Activated gamma-delta T cell treated with Interleukin-2 at 50 U/mL for 16 hours (primary cell): ENCODE measurements at regions not wholly inside any gene's neighbourhood (a gene's known extent, or its start where the extent isn't known, plus 50 kb on each side); places are given as distances from the start of the nearest gene placed in this dataset.
A peak's percentile ranks its signal among the peaks of the same experiment; 100 is the strongest.
"Not testable (repeated sequence)": the region's sequence is repeated elsewhere in the genome, so short reads cannot be mapped to it uniquely, and the experiment has no call there.

ENCODE experiments used
- DNase-seq: peaks from one replicate; pipeline ENCODE4 v3.0.0-alpha.2; 2020

GRCh38 chr17:6893382-6894205 is 62.1 kb upstream of the TEKT1 start:
- no peak for DNase-seq

- no peak for DNase-seq
Observed at GRCh38 chr17:6894206-6894528, 62.6 kb upstream of the TEKT1 start.

- no peak for DNase-seq
Observed at GRCh38 chr17:6901086-6901485, 69.6 kb upstream of the TEKT1 start.

GRCh38 chr17:6903326-6903900 is 71.9 kb upstream of the TEKT1 start:
- no peak for DNase-seq

- no peak for DNase-seq
Observed at GRCh38 chr17:6908807-6909206, 77.3 kb upstream of the TEKT1 start.

- no peak for DNase-seq
Observed at GRCh38 chr17:6910987-6911603, 79.6 kb upstream of the TEKT1 start.

- no peak for DNase-seq
Observed at GRCh38 chr17:6912110-6913051, 80.9 kb upstream of the TEKT1 start.

GRCh38 chr17:6913608-6914443 is 82.0 kb upstream of the ALOX12 start:
- DNase-seq: peak; percentile 76

- DNase-seq: no peak
Observed at GRCh38 chr17:6914711-6915110, 81.1 kb upstream of the ALOX12 start.

GRCh38 chr17:6915620-6916019 is 80.2 kb upstream of the ALOX12 start:
- no peak for DNase-seq

GRCh38 chr17:6919158-6919557 is 76.7 kb upstream of the ALOX12 start:
- DNase-seq: no peak

GRCh38 chr17:6923385-6923784 is 72.5 kb upstream of the ALOX12 start:
- no peak for DNase-seq

GRCh38 chr17:6924208-6924607 is 71.6 kb upstream of the ALOX12 start:
- DNase-seq: no peak

- DNase-seq: no peak
Observed at GRCh38 chr17:6926667-6927066, 69.2 kb upstream of the ALOX12 start.

GRCh38 chr17:6927290-6928126 is 68.3 kb upstream of the ALOX12 start:
- no peak for DNase-seq

GRCh38 chr17:6928193-6928592 is 67.7 kb upstream of the ALOX12 start:
- no peak for DNase-seq

GRCh38 chr17:6930749-6931148 is 65.1 kb upstream of the ALOX12 start:
- DNase-seq: no peak

GRCh38 chr17:6934544-6934943 is 61.3 kb upstream of the ALOX12 start:
- DNase-seq: not testable (repeated sequence)

GRCh38 chr17:6936370-6937028 is 59.4 kb upstream of the ALOX12 start:
- peak; percentile 6 for DNase-seq

GRCh38 chr17:6938637-6939036 is 57.2 kb upstream of the ALOX12 start:
- no peak for DNase-seq

GRCh38 chr17:6940186-6940649 is 55.6 kb upstream of the ALOX12 start:
- DNase-seq: no peak
